Panc1 (cell line): ENCODE measurements at regions not wholly inside any gene's neighbourhood (a gene's known extent, or its start where the extent isn't known, plus 50 kb on each side); places are given as distances from the start of the nearest gene placed in this dataset.

Experiments
- POLR2AphosphoS5 ChIP-seq: IDR thresholded peaks from 2 replicates; pipeline ENCODE4 v1.6.1; 2012; ENCODE audit warnings: mild to moderate bottlenecking, low read depth, low read length, moderate library complexity
- SIN3A ChIP-seq: IDR thresholded peaks from 2 replicates; pipeline ENCODE4 v1.6.1; 2012; ENCODE audit warnings: low read depth, mild to moderate bottlenecking, low read length, moderate library complexity, borderline replicate concordance; ENCODE audit not compliant: insufficient read depth
- TCF7L2 ChIP-seq: IDR thresholded peaks from 2 replicates; pipeline ENCODE4 v1.6.1; 2011; ENCODE audit warnings: mild to moderate bottlenecking, low read depth, low read length, inconsistent platforms
- TF ChIP-seq, protein P1 (sequence below): fragments of 450-650 bp; IDR thresholded peaks from 2 replicates; pipeline ENCODE4 v1.5.1; 2017; ENCODE audit warnings: mild to moderate bottlenecking
- TF ChIP-seq, protein P2 (sequence below), 2 experiments: IDR thresholded peaks; 2 replicates each; pipeline ENCODE4 v1.6.1; 2011 to 2012; ENCODE audit warnings: low read depth in 2 of 2, control low read depth in 1 of 2, low read length in 1 of 2, mild to moderate bottlenecking in 1 of 2, moderate library complexity in 1 of 2; ENCODE audit not compliant: insufficient read depth in 1 of 2

DNA sequence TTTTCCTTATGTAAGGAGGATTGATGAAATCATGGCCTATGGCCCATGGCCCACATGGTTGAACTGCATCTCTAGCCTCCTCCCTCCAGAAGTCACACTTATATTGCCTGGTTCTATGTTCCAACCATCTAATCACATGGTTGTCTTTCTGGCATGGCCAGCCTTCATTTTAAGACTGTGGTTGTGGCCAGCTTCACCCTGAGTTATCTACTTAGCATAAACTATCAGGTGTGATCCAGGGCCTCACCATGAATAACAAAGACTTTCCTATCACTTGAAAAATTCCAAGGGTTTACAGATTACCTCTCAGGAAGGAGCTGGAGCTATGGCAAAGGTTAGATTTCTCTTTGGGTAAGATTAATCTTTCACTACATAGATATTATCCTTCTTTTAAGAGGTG, 222.8 kb downstream of the SNCA start:
- TF ChIP-seq, protein P1, sequence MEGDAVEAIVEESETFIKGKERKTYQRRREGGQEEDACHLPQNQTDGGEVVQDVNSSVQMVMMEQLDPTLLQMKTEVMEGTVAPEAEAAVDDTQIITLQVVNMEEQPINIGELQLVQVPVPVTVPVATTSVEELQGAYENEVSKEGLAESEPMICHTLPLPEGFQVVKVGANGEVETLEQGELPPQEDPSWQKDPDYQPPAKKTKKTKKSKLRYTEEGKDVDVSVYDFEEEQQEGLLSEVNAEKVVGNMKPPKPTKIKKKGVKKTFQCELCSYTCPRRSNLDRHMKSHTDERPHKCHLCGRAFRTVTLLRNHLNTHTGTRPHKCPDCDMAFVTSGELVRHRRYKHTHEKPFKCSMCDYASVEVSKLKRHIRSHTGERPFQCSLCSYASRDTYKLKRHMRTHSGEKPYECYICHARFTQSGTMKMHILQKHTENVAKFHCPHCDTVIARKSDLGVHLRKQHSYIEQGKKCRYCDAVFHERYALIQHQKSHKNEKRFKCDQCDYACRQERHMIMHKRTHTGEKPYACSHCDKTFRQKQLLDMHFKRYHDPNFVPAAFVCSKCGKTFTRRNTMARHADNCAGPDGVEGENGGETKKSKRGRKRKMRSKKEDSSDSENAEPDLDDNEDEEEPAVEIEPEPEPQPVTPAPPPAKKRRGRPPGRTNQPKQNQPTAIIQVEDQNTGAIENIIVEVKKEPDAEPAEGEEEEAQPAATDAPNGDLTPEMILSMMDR = no peak
- TF ChIP-seq POLR2AphosphoS5 = no peak
- no peak for TF ChIP-seq TCF7L2
- TF ChIP-seq, protein P2, sequence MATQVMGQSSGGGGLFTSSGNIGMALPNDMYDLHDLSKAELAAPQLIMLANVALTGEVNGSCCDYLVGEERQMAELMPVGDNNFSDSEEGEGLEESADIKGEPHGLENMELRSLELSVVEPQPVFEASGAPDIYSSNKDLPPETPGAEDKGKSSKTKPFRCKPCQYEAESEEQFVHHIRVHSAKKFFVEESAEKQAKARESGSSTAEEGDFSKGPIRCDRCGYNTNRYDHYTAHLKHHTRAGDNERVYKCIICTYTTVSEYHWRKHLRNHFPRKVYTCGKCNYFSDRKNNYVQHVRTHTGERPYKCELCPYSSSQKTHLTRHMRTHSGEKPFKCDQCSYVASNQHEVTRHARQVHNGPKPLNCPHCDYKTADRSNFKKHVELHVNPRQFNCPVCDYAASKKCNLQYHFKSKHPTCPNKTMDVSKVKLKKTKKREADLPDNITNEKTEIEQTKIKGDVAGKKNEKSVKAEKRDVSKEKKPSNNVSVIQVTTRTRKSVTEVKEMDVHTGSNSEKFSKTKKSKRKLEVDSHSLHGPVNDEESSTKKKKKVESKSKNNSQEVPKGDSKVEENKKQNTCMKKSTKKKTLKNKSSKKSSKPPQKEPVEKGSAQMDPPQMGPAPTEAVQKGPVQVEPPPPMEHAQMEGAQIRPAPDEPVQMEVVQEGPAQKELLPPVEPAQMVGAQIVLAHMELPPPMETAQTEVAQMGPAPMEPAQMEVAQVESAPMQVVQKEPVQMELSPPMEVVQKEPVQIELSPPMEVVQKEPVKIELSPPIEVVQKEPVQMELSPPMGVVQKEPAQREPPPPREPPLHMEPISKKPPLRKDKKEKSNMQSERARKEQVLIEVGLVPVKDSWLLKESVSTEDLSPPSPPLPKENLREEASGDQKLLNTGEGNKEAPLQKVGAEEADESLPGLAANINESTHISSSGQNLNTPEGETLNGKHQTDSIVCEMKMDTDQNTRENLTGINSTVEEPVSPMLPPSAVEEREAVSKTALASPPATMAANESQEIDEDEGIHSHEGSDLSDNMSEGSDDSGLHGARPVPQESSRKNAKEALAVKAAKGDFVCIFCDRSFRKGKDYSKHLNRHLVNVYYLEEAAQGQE (IDR thresholded peaks at IDR 0.05; ENCODE audit: insufficient read depth in 1 of 2, low read depth in 2 of 2, low read length in 1 of 2) = no peak
- no peak for TF ChIP-seq SIN3A
